SU-DHL-6 (cell line): ENCODE measurements at regions not wholly inside any gene's neighbourhood (a gene's known extent, or its start where the extent isn't known, plus 50 kb on each side); places are given as distances from the start of the nearest gene placed in this dataset.

ENCODE experiments used
- H2AFZ ChIP-seq: fragments of 200-600 bp; sonication (generic); 2 replicates; pipeline ENCODE4 v1.6.1; 2014; ENCODE audit warnings: low read depth, mild to moderate bottlenecking, moderate library complexity, mixed read lengths, antibody characterized with exemption, low read length; ENCODE audit not compliant: severe bottlenecking
- H3F3A ChIP-seq: fragments of 200-600 bp; shearing (Covaris generic); 2 replicates; pipeline ENCODE4 v1.6.0; 2016; ENCODE audit warnings: antibody characterized with exemption, mild to moderate bottlenecking; ENCODE audit not compliant: insufficient read depth
- H3K27ac ChIP-seq: fragments of 200-600 bp; sonication (generic); 2 replicates; pipeline ENCODE4 v1.5.1; 2016; ENCODE audit warnings: low read depth, mild to moderate bottlenecking, low read length, moderate library complexity, mixed read lengths
- H3K27me3 ChIP-seq: fragments of 200-600 bp; sonication (generic), shearing (Covaris generic); 2 replicates; pipeline ENCODE4 v1.6.0; 2014; ENCODE audit warnings: mild to moderate bottlenecking, low read length
- H3K36me3 ChIP-seq: fragments of 200-600 bp; sonication (generic); 2 replicates; pipeline ENCODE4 v1.6.1; 2014; ENCODE audit warnings: mild to moderate bottlenecking, low read length, mixed read lengths
- H3K4me2 ChIP-seq: fragments of 300-600, 200-600 bp; shearing (Covaris generic), sonication (generic); 2 replicates; pipeline ENCODE4 v1.6.0; 2014; ENCODE audit warnings: low read length, low read depth, mild to moderate bottlenecking; ENCODE audit not compliant: poor library complexity, severe bottlenecking
- H3K4me3 ChIP-seq: fragments of 200-600 bp; sonication (generic); 2 replicates; pipeline ENCODE4 v1.5.1; 2014; ENCODE audit warnings: antibody characterized with exemption, low read length, mild to moderate bottlenecking, mixed read lengths; ENCODE audit not compliant: insufficient read depth, poor library complexity, severe bottlenecking
- H3K79me2 ChIP-seq: fragments of 200-600 bp; sonication (generic); 2 replicates; pipeline ENCODE4 v1.6.1; 2014; ENCODE audit warnings: mild to moderate bottlenecking, low read length, moderate library complexity; ENCODE audit not compliant: insufficient read depth
- H3K9ac ChIP-seq: fragments of 200-600 bp; sonication (generic); 2 replicates; pipeline ENCODE4 v1.7.0; 2014; ENCODE audit warnings: mild to moderate bottlenecking, low read length
- H3K9me2 ChIP-seq: fragments of 200-600 bp; sonication (generic); replicated peaks from 2 replicates; pipeline ENCODE4 v1.6.1; 2014; ENCODE audit warnings: low read length; ENCODE audit not compliant: insufficient read depth
- H3K9me3 ChIP-seq: fragments of 200-600 bp; sonication (generic); 2 replicates; pipeline ENCODE4 v1.6.1; 2014; ENCODE audit warnings: low read length, mixed read lengths; ENCODE audit not compliant: insufficient read depth
- H4K20me1 ChIP-seq: fragments of 200-600 bp; sonication (generic); 2 replicates; pipeline ENCODE4 v1.6.1; 2014; ENCODE audit warnings: low read depth, mild to moderate bottlenecking, antibody characterized with exemption, low read length, moderate library complexity, mixed read lengths
- EZH2phosphoT487 ChIP-seq: fragments of 200-600 bp; sonication (generic), shearing (Covaris generic); conservative IDR thresholded peaks from 2 replicates; pipeline ENCODE4 v1.6.1; 2018; ENCODE audit warnings: mild to moderate bottlenecking, antibody characterized with exemption, low read length, moderate library complexity, mixed read lengths
- TF ChIP-seq, protein P1 (sequence below): fragments of 200-600 bp; sonication (generic); IDR thresholded peaks from one replicate; pipeline ENCODE4 v1.5.1; 2017; ENCODE audit warnings: antibody characterized with exemption, mild to moderate bottlenecking, low read length, moderate library complexity; ENCODE audit not compliant: insufficient read depth, poor library complexity, severe bottlenecking

GRCh38 chr11:109978895-109979294 is 114.3 kb upstream of the ZC3H12C start:
- Histone ChIP-seq H2AFZ (no peak overlapping the region), H3K27ac (no peak overlapping the region), H3K4me3 (no peak overlapping the region), H3F3A (no peaks in the 10 kb centered on the region), H3K27me3 (0 out of 2 replicates have a peak, but pooled peaks cover 3% of the 10 kb centered on the region), H3K36me3 (no peaks in the 10 kb centered on the region), H3K79me2 (no peaks in the 10 kb centered on the region), H3K9me3 (no peaks in the 10 kb centered on the region), H3K4me2 (no peak overlapping the region), H3K9me2 (no peaks in the 10 kb centered on the region), H4K20me1 (no peaks in the 10 kb centered on the region), H3K9ac (no peak overlapping the region)
- no peak for TF ChIP-seq EZH2phosphoT487
- TF ChIP-seq, protein P1, sequence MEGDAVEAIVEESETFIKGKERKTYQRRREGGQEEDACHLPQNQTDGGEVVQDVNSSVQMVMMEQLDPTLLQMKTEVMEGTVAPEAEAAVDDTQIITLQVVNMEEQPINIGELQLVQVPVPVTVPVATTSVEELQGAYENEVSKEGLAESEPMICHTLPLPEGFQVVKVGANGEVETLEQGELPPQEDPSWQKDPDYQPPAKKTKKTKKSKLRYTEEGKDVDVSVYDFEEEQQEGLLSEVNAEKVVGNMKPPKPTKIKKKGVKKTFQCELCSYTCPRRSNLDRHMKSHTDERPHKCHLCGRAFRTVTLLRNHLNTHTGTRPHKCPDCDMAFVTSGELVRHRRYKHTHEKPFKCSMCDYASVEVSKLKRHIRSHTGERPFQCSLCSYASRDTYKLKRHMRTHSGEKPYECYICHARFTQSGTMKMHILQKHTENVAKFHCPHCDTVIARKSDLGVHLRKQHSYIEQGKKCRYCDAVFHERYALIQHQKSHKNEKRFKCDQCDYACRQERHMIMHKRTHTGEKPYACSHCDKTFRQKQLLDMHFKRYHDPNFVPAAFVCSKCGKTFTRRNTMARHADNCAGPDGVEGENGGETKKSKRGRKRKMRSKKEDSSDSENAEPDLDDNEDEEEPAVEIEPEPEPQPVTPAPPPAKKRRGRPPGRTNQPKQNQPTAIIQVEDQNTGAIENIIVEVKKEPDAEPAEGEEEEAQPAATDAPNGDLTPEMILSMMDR, result no peak

- Histone ChIP-seq H3K4me2 (no peak overlapping the region), H3F3A (no peaks in the 10 kb centered on the region)
- no peak for TF ChIP-seq EZH2phosphoT487
- TF ChIP-seq, protein P1, result no peak
These were observed 112.1 kb upstream of the ZC3H12C start for GRCh38 chr11:109981031-109981636.

GRCh38 chr11:109983358-109983757 is 109.8 kb upstream of the ZC3H12C start:
- H3F3A ChIP-seq, result no peaks in the 10 kb centered on the region
- no peak overlapping the region for H3K4me2 ChIP-seq
- H2AFZ ChIP-seq, result no peak overlapping the region
- H3K9me3 ChIP-seq, result no peaks in the 10 kb centered on the region
- H3K36me3 ChIP-seq, result no peaks in the 10 kb centered on the region
- H3K9ac ChIP-seq, result no peak overlapping the region
- no peaks in the 10 kb centered on the region for H3K9me2 ChIP-seq
- H3K4me3 ChIP-seq, result no peak overlapping the region
- H3K27me3 ChIP-seq, result 0 out of 2 replicates have a peak, but pooled peaks cover 3% of the 10 kb centered on the region
- no peak overlapping the region for H3K27ac ChIP-seq
- no peak for TF ChIP-seq EZH2phosphoT487
- TF ChIP-seq, protein P1, result no peak
- no peaks in the 10 kb centered on the region for H4K20me1 ChIP-seq
- H3K79me2 ChIP-seq, result no peaks in the 10 kb centered on the region

More at GRCh38 chr11:109981031-109981636, 112.1 kb upstream of the ZC3H12C start:
- H3K9me3 ChIP-seq, result no peaks in the 10 kb centered on the region
- no peaks in the 10 kb centered on the region for H3K36me3 ChIP-seq
- H3K79me2 ChIP-seq, result no peaks in the 10 kb centered on the region
- H4K20me1 ChIP-seq, result no peaks in the 10 kb centered on the region
- H3K9me2 ChIP-seq, result no peaks in the 10 kb centered on the region
- no peak overlapping the region for H3K27ac ChIP-seq
- H2AFZ ChIP-seq, result no peak overlapping the region
- no peak overlapping the region for H3K9ac ChIP-seq
- H3K4me3 ChIP-seq, result no peak overlapping the region
- H3K27me3 ChIP-seq, result 0 out of 2 replicates have a peak, but pooled peaks cover 3% of the 10 kb centered on the region
